Frontal cortex (tissue), 3 donors: ENCODE measurements at regions not wholly inside any gene's neighbourhood (a gene's known extent, or its start where the extent isn't known, plus 50 kb on each side); places are given as distances from the start of the nearest gene placed in this dataset.
"Not testable (repeated sequence)": the region's sequence is repeated elsewhere in the genome, so short reads cannot be mapped to it uniquely, and the experiment has no call there.

Source experiments
- DNase-seq, 2 donors: peaks; one replicate each; pipeline ENCODE4 v3.0.0; 2012; ENCODE audit warnings: low spot score in 2 of 2
- FAIRE-seq: peaks from 2 replicates; lab custom pipeline; 2012; peaks lifted over from hg19 to GRCh38; lab: Jason Lieb, UNC
- donor health status: control.
- donor health status: control.
- donor health status: control.

DNA sequence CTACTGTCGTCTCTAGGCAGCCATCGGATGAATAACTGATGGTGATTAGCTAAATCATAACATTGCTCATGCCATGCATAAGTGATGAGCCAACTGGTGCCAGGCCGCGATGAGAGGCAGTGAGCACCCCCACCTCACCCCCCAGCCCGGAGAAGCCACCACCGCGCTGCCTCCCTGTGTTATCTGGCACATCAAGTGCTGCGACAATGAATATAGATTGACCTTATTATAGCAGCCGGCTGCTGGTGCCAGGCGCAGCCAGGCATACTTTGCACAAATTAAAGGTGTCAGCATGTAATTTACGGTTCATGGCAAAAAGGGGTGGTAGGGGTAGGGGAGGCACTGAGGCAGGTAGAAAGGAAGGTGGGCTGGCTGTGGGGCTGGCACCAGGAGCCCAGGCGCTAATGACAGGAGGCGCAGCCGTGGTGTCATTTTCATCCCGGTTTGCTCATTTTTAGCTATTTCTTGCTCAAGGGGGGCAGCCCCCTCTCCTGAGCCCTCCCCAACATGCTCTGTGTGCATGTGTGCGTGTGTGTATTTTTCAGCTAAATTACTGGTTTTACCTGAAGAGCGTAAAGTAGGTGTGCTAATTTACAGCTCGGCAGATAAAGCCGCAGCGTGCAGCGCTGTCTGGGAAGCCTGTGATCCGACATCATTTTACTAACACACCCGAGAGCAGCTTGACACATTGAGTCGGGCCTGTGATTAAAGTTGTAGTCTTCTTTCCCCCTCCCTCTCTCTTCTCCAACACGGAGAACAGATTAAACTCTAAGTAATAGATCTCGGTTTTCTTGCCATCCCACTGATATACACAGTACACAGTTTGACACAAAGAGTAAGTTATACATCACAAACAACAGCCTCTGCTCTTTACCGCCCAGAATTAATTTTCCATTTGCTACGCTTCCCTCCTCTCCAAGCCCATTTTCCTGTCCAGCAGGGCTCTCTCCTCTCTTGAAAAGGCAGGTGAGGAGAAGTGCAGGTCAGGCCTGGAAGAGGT is 212.3 kb downstream of the RPLP1 start:
- peak in 1 of 2 donors; percentile 43 for DNase-seq
- FAIRE-seq: no peak

DNA sequence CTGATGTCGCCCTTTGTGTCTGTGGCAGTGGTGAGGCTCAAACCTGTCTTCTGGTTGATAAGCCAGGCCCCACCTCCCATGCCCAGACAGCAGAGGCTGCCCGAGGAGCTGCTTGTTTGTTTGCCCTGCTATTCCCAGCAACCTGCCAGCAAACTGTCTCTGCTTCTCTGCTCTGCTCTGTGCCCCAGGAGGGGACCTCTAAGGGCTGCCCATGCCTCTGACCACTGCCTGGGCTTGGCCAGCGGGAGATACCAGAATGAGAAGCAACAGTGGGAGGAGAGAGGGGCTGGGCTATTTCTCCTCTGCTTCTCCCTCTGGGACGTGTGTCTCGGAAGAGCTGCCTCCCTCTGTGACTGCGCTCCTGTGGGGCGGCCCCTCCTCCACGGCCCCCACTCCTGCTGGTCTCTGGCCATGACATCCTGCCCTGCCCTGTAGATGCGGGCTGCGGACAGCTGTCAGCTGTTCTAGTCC is 213.1 kb downstream of the RPLP1 start:
- FAIRE-seq (no peak), DNase-seq (no peak)

DNA sequence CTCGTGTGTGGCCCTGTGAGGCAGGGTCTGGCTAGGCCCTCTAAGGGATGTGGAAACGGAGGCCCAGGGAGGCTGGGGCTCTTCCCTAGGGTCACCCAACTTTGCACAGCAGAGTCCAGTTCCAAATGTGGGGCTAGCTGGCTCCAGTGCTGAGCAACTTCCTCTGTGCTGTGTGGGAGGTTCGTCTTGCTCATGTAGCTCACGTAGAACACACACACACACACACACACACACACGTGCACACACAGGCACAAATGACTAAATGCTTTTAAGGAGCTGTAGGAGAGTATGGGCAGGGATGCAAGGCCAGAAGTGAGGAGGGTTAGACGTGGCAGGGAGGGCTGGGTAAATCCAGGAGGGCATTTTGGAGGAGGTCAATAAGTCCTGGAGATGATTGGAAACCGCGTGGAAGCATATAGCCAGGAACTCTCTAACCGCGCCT is 213.8 kb downstream of the RPLP1 start:
- no peak for FAIRE-seq
- DNase-seq: no peak

DNA sequence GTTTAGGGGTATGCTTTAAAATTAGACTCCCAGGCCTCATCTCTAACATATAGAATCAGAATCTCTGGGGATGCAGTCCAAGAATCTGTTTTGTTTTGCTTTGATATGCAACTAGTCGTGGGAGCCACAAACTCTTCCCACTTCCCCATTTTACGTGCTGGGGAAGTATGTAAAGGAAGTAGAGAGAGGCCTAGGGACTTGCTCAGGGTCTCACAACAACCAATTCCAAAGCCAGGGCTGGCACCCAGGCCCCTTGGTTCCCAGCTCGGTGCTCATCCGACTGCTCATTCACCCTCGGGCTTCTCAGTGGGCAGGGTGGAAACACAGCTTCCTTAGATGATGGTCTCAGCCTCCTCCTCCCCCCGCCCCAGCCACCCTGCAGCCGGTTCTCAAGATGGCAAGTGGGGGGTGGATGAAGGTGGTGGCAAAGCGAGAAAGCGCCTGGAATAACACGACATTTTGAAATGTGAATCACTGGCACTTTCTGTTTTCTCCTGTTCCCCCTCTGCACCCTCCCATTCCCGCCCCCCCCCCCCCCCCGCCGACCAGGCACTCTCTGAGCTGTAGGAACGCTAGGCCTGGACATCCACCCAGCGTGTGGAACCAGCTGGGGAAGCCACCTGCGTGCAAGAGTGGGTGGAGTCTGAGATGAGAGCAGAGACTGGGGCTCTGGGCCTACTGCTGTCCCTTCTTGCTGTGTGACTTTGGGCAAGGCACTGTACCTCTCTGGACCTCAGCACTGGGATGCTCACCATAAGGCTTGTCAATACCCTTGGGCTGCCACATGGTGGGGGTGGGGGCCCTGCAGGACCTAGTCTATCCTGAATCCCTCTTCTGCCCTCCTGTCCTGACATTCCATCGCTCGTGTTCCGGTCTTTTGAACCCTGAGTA is 214.5 kb downstream of the RPLP1 start:
- DNase-seq (no peak), FAIRE-seq (no peak)

DNA sequence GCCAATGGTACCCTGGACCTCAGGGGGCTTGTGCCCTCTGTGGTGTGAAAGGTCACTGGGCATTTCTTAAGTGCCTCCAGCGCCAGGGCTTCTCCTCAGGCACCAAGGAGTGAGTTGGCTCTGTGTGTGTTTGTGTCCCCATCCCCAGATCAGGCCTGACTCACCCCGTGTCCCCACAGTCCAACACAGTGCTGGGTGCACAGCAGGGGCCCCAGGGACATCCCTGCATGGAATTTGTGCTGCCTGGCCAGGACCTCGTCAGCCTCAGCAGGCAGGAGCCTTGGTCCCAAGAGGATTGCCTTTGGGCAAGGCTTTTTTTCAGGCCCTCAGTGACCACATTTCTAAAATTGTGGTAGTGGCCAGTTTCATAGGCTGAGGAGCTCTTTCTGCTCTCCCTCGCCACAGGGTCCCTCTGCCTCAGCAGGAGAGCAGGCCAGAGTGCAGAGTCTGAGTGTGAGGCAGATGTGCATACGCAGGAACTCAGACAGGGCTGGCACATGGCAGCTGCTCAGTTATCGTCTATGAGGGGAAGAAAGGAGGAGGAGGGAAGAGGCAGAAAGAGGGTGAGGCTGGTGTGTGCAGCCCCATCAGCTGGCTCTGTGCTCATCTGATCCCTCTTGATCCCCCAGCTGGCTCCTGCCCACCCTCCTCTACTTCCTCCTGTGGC is 215.6 kb downstream of the RPLP1 start:
- no peak for DNase-seq
- no peak for FAIRE-seq

DNA sequence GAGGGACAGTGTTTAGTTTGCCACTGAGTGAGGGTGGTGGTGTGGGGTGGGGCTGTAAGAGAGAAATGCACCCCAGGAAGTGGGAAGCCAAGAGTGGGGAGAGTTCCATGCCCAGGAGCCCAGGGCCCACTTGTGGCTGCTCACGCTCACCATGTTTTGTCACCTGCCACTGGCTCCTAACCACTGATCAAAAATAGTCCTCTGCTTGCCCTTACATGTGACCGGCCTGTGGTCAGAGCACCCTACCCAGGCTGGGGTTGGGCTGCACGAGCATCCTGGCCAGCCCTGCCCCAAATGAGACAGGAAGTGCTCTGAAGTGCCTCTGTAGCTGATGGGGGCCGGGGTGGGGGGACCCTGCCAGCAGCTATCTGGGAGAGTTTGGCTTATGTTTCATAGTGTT is 216.3 kb downstream of the RPLP1 start:
- FAIRE-seq: no peak

DNA sequence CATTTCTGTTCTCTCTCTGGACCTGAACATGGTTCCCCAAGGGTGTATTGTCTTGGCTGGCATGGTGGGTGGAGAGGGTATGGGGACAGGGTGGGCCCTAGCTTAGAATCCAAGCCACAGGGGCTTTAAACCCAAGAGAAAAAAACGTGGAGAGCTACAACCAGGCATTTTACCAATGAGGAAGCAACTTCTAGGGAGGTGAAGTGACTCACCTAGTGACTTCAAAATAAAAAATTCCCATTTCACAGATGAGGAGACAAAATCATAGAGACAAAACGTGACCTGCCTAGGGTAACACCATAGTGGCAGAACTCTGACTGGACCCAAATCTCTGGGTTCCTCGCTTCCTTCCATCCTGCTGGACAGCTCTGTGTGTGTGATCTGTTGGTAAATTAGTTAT is 216.8 kb downstream of the RPLP1 start:
- FAIRE-seq: no peak

More for the DNA sequence above, 216.3 kb downstream of the RPLP1 start:
- DNase-seq: no peak

DNA sequence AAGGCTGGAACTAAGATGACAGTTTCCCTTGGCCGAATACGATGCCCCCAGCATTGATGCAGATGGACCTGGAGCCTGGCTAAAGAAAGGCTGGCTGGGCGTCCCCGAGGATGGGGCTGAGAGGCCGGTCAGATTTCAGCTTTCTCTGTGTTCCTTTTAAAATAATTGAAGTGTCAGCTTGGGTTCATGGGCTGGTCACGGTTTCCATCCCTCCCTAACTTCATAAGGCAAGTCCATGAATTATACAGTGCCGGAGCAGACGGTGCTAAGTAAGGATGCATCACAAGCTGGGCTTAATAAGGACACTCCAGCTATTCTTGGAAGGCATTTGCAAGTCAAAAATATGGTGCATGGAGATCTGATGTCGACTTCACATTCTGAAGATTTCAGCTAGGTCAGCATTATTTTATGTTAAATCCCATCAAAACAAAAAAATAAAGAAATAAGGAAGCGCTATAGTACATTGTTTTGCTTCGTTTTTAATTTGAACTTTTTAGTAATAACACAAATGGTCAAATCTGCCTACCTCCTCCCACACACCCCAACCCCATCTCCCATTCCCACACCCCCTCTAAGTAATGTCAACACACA is 220.8 kb downstream of the RPLP1 start:
- FAIRE-seq (no peak), DNase-seq (no peak)

More for the DNA sequence above, 216.8 kb downstream of the RPLP1 start:
- no peak for DNase-seq

DNA sequence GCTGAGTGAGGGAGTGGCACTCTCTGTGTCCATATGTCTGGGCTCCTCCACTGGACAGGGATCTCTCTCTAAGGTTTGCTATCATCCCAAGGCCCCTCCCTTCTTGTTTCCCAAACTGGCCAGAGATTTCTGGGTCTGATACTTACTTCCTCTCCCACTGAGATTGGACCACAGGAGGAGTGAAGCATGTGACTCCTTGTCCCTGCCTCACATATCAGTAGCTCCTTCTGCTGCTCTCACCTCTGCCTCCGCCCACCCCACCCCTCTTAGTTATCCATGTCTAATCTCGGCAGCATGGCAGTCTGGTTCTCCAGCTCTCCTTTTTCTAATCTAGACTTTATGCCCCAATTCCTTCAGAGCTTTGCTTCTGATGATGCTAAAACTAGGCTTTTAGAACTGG is 223.1 kb downstream of the RPLP1 start:
- FAIRE-seq: no peak

DNA sequence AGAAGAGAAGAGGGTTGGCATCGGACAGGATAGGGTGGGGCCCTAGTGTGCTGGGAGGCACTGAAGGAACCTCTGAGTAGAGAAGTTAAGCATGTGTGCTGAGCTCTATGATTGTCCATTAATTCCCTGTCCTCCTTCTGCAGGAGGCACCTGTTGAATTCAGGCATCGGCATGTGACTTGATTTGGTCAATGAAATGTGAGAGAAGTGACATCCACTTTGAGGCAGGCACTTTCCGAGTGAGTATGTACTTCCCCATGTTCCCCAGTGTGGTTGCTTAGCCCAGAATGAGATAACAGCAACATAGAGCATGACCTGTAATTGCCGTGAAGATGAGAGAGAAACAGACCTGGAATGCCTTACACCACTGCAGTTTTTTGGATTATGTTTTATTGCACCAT is 224.8 kb downstream of the RPLP1 start:
- FAIRE-seq (no peak), DNase-seq (no peak)

More for the DNA sequence above, 223.1 kb downstream of the RPLP1 start:
- no peak for DNase-seq

DNA sequence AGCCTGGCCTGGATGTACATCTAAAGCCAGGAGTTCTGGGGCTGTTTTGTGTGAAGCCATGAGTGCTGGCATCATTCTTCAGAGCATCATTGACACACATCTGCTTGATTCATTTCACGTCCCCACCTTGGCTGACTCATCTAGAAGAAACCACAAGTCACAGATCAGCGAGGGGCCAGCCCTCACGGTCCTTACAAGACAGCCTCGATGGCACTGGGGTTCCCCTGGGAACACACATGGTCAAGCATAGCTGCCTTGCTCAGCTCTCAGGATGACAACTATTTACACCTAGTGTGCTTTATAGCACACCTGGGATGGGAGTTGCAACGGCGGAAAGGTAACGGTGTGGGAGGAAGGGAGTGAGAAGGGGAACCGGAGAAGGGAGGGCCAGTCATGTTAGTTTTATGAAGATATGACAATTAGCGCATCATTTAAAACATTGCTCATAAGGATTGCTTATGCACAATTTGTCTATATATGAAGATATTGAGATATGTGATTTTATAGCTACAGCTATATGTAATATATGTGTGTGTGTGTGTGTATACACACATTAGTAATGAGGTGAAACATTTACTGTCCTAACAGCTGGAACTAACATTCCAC is 227.1 kb downstream of the RPLP1 start:
- DNase-seq (no peak), FAIRE-seq (no peak)

DNA sequence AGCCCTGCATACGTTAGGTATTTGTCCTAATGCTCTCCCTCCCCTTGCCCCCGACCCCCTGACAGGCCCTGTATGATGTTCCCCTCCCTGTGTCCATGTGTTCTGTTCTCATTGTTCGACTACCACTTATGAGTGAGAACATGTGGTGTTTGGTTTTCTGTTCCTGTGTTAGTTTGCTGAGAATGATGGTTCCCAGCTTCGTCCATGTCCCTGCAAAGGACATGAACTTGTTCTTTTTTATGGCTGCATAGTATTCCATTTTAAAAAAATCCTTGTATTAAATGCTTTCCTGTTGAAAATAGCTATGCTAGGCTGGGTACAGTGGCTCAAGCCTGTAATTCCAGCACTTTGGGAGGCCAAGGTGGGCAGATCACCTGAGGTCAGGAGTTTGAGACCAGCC is 232.2 kb downstream of the RPLP1 start:
- FAIRE-seq, DNase-seq: not testable (repeated sequence)

DNA sequence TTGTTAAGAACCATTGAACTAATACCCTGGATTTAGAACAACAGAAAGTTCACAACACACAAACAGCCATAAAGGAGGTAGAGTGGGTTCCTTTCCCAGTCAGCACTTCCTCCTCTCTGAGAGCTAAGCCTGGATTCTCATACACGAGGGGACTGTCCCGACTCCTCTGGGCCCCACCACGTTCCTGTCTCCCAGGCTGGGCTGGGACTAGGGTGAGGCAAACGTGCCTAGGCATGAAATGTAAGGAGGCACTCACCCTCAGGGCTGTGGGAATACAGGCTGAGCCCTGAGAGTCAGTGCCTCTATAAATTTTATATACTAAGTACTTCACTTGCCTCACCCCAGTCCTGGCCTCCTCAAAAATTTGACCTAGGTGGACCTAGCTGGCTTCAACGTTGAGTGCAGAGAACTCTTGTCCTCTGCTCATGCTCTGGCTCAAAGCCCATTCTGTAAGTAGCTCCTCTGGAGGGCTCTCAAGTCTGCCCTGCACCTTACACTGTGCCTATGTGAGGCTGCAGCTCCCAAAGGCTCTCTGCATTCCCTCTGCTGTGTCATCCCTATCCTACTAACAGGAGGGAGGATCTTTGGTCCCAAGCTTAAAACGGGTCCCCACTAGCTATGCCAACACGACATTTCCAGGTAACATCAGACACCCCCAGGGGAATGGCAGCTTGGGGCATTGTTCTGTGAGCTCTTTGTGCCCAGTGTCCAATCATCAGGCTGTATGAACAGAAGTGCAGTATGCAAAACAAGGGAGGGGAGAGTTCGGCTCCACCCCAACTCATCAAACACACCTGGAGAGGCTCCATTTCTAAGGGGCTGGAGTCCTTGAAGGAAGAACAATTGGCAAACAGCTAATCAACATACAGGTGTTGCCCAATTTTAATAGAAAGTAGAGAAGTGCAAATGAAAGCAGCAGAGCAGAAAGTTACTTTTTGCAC is 233.2 kb downstream of the RPLP1 start:
- no peak for DNase-seq
- FAIRE-seq: no peak

DNA sequence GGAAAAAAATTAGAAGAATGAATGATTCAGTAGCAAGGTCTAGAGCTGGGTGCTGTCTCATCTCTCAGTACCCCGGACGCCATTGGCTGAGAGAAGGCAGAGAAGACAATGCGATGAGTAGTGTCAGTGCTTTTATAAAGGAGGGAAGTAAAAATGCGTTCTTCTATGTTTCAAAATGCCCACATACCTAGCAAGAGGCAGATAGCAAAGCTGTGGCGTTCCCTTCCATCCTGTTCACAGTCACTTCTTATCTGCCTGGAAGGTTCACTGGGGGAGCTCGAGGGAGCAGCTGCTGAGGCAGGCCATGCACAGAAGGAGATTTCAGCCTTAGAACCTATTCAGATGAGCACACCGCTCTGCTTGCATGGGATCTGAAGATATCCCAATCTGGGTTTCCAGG is 234.0 kb downstream of the RPLP1 start:
- DNase-seq: no peak
- FAIRE-seq: no peak

DNA sequence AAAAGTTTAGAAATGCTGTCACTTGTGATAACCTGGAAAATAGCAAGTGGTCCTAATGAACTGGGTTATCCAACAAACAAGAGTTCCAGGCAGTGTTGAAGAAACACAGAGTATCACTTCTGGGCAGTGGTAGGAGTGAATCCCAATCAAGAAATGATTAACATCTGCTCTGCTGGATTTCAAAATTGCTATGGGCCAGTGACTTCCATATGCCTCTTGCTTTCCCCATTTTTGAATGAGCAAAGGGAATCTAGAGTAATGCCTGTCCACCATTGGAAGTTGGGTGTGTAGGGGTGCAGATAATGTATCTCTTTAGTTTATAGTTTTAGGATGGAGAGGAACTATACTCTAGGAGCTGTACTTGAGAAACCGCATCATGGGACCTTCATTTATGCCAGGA is 236.5 kb downstream of the RPLP1 start:
- DNase-seq: no peak
- FAIRE-seq: no peak

DNA sequence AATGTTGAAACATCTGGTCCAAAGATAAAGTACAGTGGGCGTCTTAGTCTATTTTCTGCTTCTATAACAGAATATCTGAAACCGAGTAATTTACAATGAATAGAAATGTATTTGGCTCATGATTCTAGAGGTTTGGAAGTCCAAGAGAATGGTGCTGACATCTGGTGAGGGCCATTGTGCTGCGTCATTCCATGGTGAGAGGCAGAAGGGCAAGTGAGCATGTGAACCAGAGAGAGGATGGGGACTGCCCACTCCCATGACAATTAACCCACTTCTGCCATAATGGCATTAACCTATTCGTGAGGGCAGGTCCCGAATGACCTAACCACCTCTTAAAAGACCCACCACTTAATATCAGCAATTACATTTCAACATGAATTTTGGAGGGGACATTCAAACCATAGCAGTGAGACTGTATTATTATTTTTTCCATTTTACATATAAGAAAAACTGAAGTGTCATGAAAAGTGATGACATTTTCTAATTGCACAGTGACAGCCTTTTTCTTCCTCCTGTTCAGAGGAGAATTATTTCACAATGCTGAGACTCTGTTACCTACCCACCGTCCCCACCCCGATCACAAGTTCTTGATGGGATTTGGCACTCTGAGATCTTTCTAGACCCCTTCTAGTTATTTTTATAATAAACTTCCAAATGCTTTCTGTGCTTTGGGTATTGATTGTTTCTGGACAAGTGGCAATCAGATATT is 238.8 kb downstream of the RPLP1 start:
- no peak for DNase-seq
- FAIRE-seq: no peak

DNA sequence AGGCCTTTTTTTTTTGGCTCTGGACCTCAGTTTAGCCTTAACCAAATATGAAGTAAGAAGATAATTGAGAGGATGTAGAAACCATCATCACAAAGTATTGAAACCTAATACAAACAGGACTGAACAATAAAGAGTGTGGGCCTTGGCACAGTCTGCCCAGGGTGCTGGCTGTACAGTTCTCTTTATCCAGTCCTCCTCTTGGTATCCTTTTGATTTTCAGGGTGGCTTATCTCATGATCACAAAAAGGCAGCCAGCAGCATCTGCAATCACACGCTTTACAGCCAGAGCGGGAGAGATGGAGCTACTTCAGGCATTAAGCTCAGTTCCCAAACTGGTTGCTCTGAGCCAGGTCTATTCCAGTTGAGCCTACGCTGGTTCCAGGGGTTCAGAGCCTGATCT is 239.7 kb downstream of the RPLP1 start:
- DNase-seq: no peak
- FAIRE-seq: no peak
